GM12865 (cell line): ENCODE measurements at regions not wholly inside any gene's neighbourhood (a gene's known extent, or its start where the extent isn't known, plus 50 kb on each side); places are given as distances from the start of the nearest gene placed in this dataset.

ENCODE experiments used
- DNase-seq: peaks from one replicate; pipeline ENCODE4 v3.0.0; 2010; ENCODE audit warnings: low read depth
- H3K4me3 ChIP-seq: 2 replicates; pipeline ENCODE4 v1.5.1; 2011; ENCODE audit warnings: mild to moderate bottlenecking, low read depth, low read length, control low read depth
- CTCF ChIP-seq: IDR thresholded peaks from 2 replicates; pipeline ENCODE4 v1.5.1; 2011; ENCODE audit warnings: low read length, control low read depth, low read depth, inconsistent platforms; ENCODE audit not compliant: insufficient read depth; ENCODE audit errors: missing control alignments

DNA sequence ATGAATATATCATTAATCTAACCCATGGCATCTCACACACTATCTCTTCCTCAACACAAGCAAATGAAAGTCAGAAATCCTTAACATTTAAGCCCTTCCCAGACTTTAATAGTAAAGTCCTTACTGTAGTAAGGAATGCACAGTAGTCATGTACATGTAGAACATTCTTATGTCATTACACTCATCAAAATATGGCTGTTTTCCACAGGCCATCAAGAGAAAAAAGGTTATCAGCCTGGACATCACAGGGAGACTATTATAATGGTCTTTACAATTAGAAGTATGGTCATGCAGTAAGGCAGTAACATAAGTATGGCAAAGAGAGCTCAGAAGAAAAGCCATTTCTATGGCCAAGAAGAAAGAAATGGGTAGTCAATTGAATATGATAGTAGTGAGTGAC, 121.2 kb downstream of the SLC6A15 start:
- TF ChIP-seq CTCF, result no peak
- DNase-seq, result no peak

GRCh38 chr12:84789184-84789583, 123.4 kb downstream of the SLC6A15 start:
- no peak for TF ChIP-seq CTCF
- DNase-seq, result no peak
- no peak overlapping the region for H3K4me3 ChIP-seq

More for the DNA sequence above, 121.2 kb downstream of the SLC6A15 start:
- H3K4me3 ChIP-seq, result no peak overlapping the region

DNA sequence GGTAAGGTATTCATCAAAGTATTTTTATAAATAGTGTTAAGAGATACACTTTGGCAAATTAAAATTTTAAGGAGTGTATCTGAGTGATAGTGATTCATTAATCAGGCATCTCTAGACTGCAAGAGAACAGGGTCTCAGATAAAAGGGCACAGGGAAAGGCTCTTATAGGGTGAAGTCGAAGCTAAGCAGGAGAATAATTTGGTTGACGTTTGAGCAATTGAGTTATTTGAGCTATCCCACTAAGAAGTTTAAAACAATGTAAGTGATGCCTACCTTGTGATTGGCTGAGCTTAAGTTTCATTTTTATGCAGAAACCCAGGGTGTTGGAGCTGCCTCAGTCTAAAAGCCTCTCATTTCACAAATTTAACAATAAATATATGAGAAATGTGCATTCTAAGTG, 125.3 kb downstream of the SLC6A15 start:
- TF ChIP-seq CTCF, result no peak
- H3K4me3 ChIP-seq, result no peak overlapping the region
- no peak for DNase-seq

DNA sequence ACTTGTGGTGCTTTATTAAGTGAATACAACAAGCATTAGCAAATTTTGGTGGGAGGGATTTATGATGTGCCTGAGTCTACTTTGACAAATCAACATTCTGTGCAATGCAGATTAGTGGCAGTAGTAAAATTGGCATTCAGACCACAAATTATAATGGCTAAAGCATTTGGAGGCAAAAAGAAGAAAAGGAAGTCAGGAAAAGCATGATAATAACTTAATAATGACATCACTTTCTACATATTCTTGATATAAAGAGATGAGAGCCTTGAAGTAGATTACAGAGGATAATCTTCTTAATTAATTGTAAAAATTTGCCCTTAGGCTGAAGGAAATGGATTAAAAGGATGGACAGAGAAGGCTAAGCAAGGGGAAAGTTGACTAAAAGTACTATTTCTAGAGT, 126.0 kb downstream of the SLC6A15 start:
- H3K4me3 ChIP-seq, result no peak overlapping the region
- TF ChIP-seq CTCF, result no peak
- no peak for DNase-seq

GRCh38 chr12:84785951-84786350, 126.6 kb downstream of the SLC6A15 start:
- no peak for TF ChIP-seq CTCF
- DNase-seq, result no peak
- H3K4me3 ChIP-seq, result no peak overlapping the region

DNA sequence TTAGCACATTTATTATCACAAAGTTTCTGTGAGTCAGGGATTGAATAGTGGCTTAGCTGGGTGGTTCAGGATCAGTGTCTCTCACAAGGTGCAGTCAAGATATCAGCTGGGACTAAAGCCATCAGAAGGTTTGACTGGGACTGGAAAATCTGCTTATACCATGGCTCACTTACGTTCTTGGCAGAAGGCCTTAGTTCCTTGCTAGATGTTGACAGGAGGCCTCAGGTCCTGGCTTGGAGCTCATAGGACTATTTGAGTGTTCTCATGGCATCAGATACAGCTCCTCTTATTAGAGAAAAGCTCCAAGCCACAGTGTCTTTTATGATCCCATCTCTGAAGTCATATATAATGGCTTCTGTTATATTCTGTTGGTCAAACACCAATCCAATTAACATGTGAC, 127.3 kb downstream of the SLC6A15 start:
- DNase-seq, result no peak
- no peak for TF ChIP-seq CTCF
- H3K4me3 ChIP-seq, result no peak overlapping the region

- no peak for TF ChIP-seq CTCF
- H3K4me3 ChIP-seq, result no peak overlapping the region
- DNase-seq, result no peak
Measured at GRCh38 chr12:84779169-84779568, 133.4 kb downstream of the SLC6A15 start.
